ENCODE measurements at regions not wholly inside any gene's neighbourhood (a gene's known extent, or its start where the extent isn't known, plus 50 kb on each side); places are given as distances from the start of the nearest gene placed in this dataset.

DNA sequence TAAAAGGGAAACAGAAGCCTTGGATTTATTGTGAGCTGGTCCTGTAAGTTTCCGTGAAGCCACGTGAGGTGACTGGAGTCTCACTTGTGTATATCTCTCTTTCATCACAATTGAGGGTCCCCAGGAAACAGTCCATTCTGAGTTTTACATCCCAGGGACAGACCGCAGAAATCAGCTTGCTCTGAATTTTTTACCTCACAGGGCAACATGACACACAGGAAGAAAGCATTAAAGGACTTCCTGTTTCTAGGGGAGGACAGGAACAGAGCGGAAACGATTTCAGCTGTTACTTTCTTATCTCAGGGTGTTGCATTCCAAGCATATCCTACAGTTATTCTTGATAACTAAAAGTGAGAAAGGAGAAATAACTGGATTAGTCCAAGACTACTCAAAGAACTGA is 553.5 kb downstream of the TRAM1L1 start:
- Histone ChIP-seq H3F3A (replicated peaks; ENCODE audit: insufficient read depth) (no peaks in the 10 kb centered on the region), H3K9me3 (no peaks in the 10 kb centered on the region), H3K9me2 (no peaks in the 10 kb centered on the region), H3K79me2 (ENCODE audit: insufficient read depth) (no peaks in the 10 kb centered on the region), H2AFZ (ENCODE audit: low read depth) (no peak overlapping the region), H3K27me3 (ENCODE audit: insufficient read depth) (no peaks in the 10 kb centered on the region), H4K20me1 (ENCODE audit: insufficient read depth) (no peaks in the 10 kb centered on the region), H3K4me2 (no peak overlapping the region), H3K36me3 (replicated peaks in 1 of 2; ENCODE audit: control insufficient read depth in 1 of 2, insufficient read depth in 2 of 2, low read length in 1 of 2) (no peaks in the 10 kb centered on the region), H3K27ac (ENCODE audit: low read depth in 2 of 2, low read length in 1 of 2) (no peak overlapping the region), H3K4me1 (ENCODE audit: control insufficient read depth in 1 of 2, insufficient read depth in 2 of 2, low read depth in 1 of 2, low read length in 1 of 2) (no peaks in the 10 kb centered on the region; a peak in 1 of 4 replicates), H3K9ac (no peak overlapping the region), H3K4me3 (ENCODE audit: low read depth in 2 of 2, low read length in 1 of 2) (no peak overlapping the region)
- ChIA-PET CTCF (no interaction called here), POLR2A (no interaction called here)
- no peak for DNase-seq
- 79% methylated on average over 5 of the region's 5 CpGs for WGBS (ENCODE audit: low lambda C conversion rate)
- TF ChIP-seq SIN3A (IDR thresholded peaks at IDR 0.05; ENCODE audit: borderline replicate concordance, low read depth, low read length): no peak
- TF ChIP-seq MEF2A (IDR thresholded peaks at IDR 0.05; ENCODE audit: borderline replicate concordance, low read depth): no peak
- TF ChIP-seq GABPA (IDR thresholded peaks at IDR 0.05; ENCODE audit: low read depth): no peak
- TF ChIP-seq, protein P1, sequence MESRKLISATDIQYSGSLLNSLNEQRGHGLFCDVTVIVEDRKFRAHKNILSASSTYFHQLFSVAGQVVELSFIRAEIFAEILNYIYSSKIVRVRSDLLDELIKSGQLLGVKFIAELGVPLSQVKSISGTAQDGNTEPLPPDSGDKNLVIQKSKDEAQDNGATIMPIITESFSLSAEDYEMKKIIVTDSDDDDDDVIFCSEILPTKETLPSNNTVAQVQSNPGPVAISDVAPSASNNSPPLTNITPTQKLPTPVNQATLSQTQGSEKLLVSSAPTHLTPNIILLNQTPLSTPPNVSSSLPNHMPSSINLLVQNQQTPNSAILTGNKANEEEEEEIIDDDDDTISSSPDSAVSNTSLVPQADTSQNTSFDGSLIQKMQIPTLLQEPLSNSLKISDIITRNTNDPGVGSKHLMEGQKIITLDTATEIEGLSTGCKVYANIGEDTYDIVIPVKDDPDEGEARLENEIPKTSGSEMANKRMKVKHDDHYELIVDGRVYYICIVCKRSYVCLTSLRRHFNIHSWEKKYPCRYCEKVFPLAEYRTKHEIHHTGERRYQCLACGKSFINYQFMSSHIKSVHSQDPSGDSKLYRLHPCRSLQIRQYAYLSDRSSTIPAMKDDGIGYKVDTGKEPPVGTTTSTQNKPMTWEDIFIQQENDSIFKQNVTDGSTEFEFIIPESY (IDR thresholded peaks at IDR 0.05; ENCODE audit: borderline replicate concordance, low read depth): no peak
- no peak for TF ChIP-seq TEAD4 (IDR thresholded peaks at IDR 0.05; ENCODE audit: borderline replicate concordance, insufficient read depth)
- no peak for TF ChIP-seq TAF1 (IDR thresholded peaks at IDR 0.05; ENCODE audit: borderline replicate concordance, low read depth, low read length)
- TF ChIP-seq RFX5 (IDR thresholded peaks at IDR 0.05; ENCODE audit: low read length): no peak
- TF ChIP-seq CHD2 (IDR thresholded peaks at IDR 0.05; ENCODE audit: low read length, partially characterized antibody): no peak
- no peak for TF ChIP-seq POLR2AphosphoS5 (IDR thresholded peaks at IDR 0.05; ENCODE audit: low read depth, low read length)
- TF ChIP-seq, protein P2, sequence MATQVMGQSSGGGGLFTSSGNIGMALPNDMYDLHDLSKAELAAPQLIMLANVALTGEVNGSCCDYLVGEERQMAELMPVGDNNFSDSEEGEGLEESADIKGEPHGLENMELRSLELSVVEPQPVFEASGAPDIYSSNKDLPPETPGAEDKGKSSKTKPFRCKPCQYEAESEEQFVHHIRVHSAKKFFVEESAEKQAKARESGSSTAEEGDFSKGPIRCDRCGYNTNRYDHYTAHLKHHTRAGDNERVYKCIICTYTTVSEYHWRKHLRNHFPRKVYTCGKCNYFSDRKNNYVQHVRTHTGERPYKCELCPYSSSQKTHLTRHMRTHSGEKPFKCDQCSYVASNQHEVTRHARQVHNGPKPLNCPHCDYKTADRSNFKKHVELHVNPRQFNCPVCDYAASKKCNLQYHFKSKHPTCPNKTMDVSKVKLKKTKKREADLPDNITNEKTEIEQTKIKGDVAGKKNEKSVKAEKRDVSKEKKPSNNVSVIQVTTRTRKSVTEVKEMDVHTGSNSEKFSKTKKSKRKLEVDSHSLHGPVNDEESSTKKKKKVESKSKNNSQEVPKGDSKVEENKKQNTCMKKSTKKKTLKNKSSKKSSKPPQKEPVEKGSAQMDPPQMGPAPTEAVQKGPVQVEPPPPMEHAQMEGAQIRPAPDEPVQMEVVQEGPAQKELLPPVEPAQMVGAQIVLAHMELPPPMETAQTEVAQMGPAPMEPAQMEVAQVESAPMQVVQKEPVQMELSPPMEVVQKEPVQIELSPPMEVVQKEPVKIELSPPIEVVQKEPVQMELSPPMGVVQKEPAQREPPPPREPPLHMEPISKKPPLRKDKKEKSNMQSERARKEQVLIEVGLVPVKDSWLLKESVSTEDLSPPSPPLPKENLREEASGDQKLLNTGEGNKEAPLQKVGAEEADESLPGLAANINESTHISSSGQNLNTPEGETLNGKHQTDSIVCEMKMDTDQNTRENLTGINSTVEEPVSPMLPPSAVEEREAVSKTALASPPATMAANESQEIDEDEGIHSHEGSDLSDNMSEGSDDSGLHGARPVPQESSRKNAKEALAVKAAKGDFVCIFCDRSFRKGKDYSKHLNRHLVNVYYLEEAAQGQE (IDR thresholded peaks at IDR 0.05; ENCODE audit: low read depth, low read length): no peak
- no peak for TF ChIP-seq MXI1 (IDR thresholded peaks at IDR 0.05; ENCODE audit: low read depth, low read length)
- no peak for TF ChIP-seq FOXJ3 (CRISPR knock-in tag; IDR thresholded peaks at IDR 0.05)
- TF ChIP-seq, protein P3, sequence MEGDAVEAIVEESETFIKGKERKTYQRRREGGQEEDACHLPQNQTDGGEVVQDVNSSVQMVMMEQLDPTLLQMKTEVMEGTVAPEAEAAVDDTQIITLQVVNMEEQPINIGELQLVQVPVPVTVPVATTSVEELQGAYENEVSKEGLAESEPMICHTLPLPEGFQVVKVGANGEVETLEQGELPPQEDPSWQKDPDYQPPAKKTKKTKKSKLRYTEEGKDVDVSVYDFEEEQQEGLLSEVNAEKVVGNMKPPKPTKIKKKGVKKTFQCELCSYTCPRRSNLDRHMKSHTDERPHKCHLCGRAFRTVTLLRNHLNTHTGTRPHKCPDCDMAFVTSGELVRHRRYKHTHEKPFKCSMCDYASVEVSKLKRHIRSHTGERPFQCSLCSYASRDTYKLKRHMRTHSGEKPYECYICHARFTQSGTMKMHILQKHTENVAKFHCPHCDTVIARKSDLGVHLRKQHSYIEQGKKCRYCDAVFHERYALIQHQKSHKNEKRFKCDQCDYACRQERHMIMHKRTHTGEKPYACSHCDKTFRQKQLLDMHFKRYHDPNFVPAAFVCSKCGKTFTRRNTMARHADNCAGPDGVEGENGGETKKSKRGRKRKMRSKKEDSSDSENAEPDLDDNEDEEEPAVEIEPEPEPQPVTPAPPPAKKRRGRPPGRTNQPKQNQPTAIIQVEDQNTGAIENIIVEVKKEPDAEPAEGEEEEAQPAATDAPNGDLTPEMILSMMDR (IDR thresholded peaks at IDR 0.05): no peak
- TF ChIP-seq EZH2phosphoT487 (IDR thresholded peaks at IDR 0.05; ENCODE audit: borderline replicate concordance, low read depth): no peak
- no peak for TF ChIP-seq GATA2 (CRISPR knock-in tag; IDR thresholded peaks at IDR 0.05)
- TF ChIP-seq, protein P4, sequence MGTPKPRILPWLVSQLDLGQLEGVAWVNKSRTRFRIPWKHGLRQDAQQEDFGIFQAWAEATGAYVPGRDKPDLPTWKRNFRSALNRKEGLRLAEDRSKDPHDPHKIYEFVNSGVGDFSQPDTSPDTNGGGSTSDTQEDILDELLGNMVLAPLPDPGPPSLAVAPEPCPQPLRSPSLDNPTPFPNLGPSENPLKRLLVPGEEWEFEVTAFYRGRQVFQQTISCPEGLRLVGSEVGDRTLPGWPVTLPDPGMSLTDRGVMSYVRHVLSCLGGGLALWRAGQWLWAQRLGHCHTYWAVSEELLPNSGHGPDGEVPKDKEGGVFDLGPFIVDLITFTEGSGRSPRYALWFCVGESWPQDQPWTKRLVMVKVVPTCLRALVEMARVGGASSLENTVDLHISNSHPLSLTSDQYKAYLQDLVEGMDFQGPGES (IDR thresholded peaks at IDR 0.05; ENCODE audit: low read depth, low read length): no peak
- TF ChIP-seq RAD21 (IDR thresholded peaks at IDR 0.05; ENCODE audit: low read length): no peak
- TF ChIP-seq, protein P5, sequence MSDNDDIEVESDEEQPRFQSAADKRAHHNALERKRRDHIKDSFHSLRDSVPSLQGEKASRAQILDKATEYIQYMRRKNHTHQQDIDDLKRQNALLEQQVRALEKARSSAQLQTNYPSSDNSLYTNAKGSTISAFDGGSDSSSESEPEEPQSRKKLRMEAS (IDR thresholded peaks at IDR 0.05; ENCODE audit: low read depth): no peak
